ENCODE measurements at regions not wholly inside any gene's neighbourhood (a gene's known extent, or its start where the extent isn't known, plus 50 kb on each side); places are given as distances from the start of the nearest gene placed in this dataset.

- Histone ChIP-seq H3K36me3 (ENCODE audit: control insufficient read depth, insufficient read depth, low read length) (no peaks in the 10 kb centered on the region), H3K27me3 (replicated peaks; ENCODE audit: control insufficient read depth, insufficient read depth, low read length) (no peaks in the 10 kb centered on the region), H3K4me3 (replicated peaks; ENCODE audit: low read depth, low read length) (no peak overlapping the region)
- DNase-seq (ENCODE audit: extremely low read depth, insufficient read length) = no peak
- TF ChIP-seq CTCF (IDR thresholded peaks at IDR 0.05; ENCODE audit: insufficient read depth, low read length, poor library complexity, severe bottlenecking) = no peak
Measured at GRCh38 chr21:19245188-19245580, 841.6 kb upstream of the TMPRSS15 start.

DNA sequence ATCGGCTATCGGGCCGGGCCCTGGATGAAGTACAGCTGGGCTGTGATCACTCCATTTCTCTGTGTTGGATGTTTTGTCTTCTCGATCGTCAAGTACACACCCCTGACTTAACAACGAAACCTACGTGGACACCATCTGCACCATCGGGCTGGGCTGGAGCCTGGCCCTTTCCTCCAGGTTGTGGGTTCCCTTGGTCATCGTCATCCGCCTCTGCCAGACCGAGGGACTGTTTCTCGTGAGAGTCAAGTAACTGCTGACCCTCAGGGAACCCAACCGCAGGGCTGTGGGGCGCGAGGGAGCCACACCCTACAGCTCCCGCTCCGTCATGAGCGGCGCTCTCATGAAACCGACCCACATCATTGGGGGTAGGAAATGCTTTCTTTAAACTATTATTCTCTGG is 842.4 kb upstream of the TMPRSS15 start:
- H3K27me3 ChIP-seq (replicated peaks; ENCODE audit: control insufficient read depth, insufficient read depth, low read length) = no peaks in the 10 kb centered on the region
- H3K4me3 ChIP-seq (replicated peaks; ENCODE audit: low read depth, low read length) = no peak overlapping the region
- no peak for DNase-seq (ENCODE audit: extremely low read depth, insufficient read length)
- no peaks in the 10 kb centered on the region for H3K36me3 ChIP-seq (ENCODE audit: control insufficient read depth, insufficient read depth, low read length)
- TF ChIP-seq CTCF (IDR thresholded peaks at IDR 0.05; ENCODE audit: insufficient read depth, low read length, poor library complexity, severe bottlenecking) = no peak

- DNase-seq (ENCODE audit: extremely low read depth, insufficient read length) = no peak
- Histone ChIP-seq H3K4me3 (replicated peaks; ENCODE audit: low read depth, low read length) (no peak overlapping the region), H3K27me3 (replicated peaks; ENCODE audit: control insufficient read depth, insufficient read depth, low read length) (no peaks in the 10 kb centered on the region), H3K36me3 (ENCODE audit: control insufficient read depth, insufficient read depth, low read length) (no peaks in the 10 kb centered on the region)
- TF ChIP-seq CTCF (IDR thresholded peaks at IDR 0.05; ENCODE audit: insufficient read depth, low read length, poor library complexity, severe bottlenecking) = no peak
Measured at GRCh38 chr21:19256934-19257660, 853.5 kb upstream of the TMPRSS15 start.

DNA sequence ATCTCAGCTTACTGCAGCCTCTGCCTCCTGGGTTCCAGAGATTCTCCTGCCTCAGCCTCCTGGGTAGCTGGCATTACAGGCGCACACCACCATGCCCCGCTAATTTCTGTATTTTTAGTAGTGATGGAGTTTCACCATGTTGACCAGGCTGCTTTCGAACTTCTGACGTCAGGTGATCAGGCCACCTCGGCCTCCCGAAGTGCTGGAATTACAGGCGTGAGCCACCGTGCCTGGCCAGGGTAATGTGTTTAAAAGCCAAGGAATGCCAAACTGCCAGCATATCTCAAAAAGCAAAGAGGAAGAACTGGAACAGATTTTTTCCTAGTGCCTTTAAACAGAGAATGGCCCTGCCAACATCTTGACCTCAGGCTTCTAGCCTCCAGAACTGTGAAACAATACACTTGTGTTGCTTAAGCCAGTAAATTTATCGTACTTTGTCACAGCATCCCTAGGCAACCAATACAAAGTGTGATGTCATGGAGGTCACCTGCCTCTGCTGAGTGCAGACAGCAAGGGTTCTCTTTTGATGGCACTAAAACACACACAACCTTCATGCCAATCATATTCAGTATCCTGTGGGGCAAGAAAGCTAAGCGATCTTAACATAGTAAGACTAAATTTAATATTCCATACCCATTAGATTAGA is 858.3 kb upstream of the TMPRSS15 start:
- DNase-seq (ENCODE audit: extremely low read depth, insufficient read length) = no peak
- Histone ChIP-seq H3K4me3 (replicated peaks; ENCODE audit: low read depth, low read length) (no peak overlapping the region), H3K36me3 (ENCODE audit: control insufficient read depth, insufficient read depth, low read length) (no peaks in the 10 kb centered on the region), H3K27me3 (replicated peaks; ENCODE audit: control insufficient read depth, insufficient read depth, low read length) (no peaks in the 10 kb centered on the region)
- no peak for TF ChIP-seq CTCF (IDR thresholded peaks at IDR 0.05; ENCODE audit: insufficient read depth, low read length, poor library complexity, severe bottlenecking)

DNA sequence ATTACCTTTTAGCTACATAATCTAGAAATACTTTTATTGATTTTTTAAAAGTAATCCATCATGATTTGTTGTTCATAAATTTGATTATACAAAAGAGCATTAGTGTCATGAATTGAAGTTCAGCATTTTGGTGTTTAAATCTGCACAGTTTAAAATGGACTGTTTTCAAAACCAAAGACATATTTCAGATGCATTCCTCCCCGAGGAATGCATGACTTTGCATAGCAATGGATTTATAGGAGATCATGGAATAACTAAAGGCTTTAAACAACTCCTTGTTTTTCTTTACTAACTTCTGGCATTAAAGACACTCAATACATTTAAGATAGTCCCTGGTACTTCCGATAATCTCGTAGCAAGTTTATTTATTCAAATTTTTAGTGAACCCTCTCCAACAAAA is 863.1 kb upstream of the TMPRSS15 start:
- DNase-seq (ENCODE audit: extremely low read depth, insufficient read length) = no peak
- H3K4me3 ChIP-seq (replicated peaks; ENCODE audit: low read depth, low read length) = no peak overlapping the region
- no peak for TF ChIP-seq CTCF (IDR thresholded peaks at IDR 0.05; ENCODE audit: insufficient read depth, low read length, poor library complexity, severe bottlenecking)
- no peaks in the 10 kb centered on the region for H3K36me3 ChIP-seq (ENCODE audit: control insufficient read depth, insufficient read depth, low read length)
- H3K27me3 ChIP-seq (replicated peaks; ENCODE audit: control insufficient read depth, insufficient read depth, low read length) = no peaks in the 10 kb centered on the region

All from GM06990 (cell line).